ENCODE measurements at regions not wholly inside any gene's neighbourhood (a gene's known extent, or its start where the extent isn't known, plus 50 kb on each side); places are given as distances from the start of the nearest gene placed in this dataset.

DNA sequence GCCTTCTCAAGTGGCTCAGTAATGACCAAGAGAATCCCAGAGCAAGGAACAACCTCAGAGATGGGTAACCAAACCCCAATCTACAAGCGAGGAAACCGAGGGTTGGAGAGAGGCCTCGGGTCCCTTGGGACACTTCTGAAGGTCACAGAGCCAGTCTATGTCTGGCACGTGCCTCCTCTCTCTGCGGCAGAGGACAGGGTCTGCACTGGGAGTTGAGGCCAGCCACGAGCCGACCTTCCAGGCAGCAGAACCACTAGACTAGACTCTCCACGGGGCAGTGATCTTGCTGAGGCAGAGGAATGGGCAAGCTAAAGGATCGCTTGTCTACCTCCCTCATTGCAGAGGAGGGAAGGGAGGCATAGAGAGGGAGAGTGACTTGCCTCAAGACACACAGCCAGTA, 100.6 kb upstream of the SMAD3 start:
- Histone ChIP-seq H3K9me2 (replicated peaks; ENCODE audit: insufficient read depth, low read length) (no peaks in the 10 kb centered on the region), H3K4me2 (ENCODE audit: low read depth, low read length) (no peak overlapping the region), H3F3A (ENCODE audit: insufficient read depth, low read length) (no peaks in the 10 kb centered on the region), H3K27me3 (replicated peaks; ENCODE audit: insufficient read depth, low read length) (no peaks in the 10 kb centered on the region), H3K79me2 (ENCODE audit: low read length) (no peaks in the 10 kb centered on the region), H3K9me3 (replicated peaks; ENCODE audit: insufficient read depth, low read length) (no peaks in the 10 kb centered on the region), H2AFZ (ENCODE audit: low read length) (no peak overlapping the region), H3K27ac (ENCODE audit: low read length) (no peak overlapping the region), H3K4me3 (ENCODE audit: low read length) (no peak overlapping the region), H3K36me3 (replicated peaks; ENCODE audit: insufficient read depth, low read length) (no peaks in the 10 kb centered on the region), H3K9ac (ENCODE audit: low read length) (no peak overlapping the region), H3K4me1 (ENCODE audit: low read length) (no peaks in the 10 kb centered on the region), H4K20me1 (ENCODE audit: insufficient read depth, low read length) (no peaks in the 10 kb centered on the region)
- TF ChIP-seq EZH2 (optimal IDR thresholded peaks at IDR 0.05; ENCODE audit: low read depth, low read length) = no peak
- TF ChIP-seq EZH2phosphoT487 (IDR thresholded peaks at IDR 0.05; ENCODE audit: low read length) = no peak
- no peak for TF ChIP-seq CTCF (IDR thresholded peaks at IDR 0.05; ENCODE audit: low read length)
- DNase-seq = no peak

DNA sequence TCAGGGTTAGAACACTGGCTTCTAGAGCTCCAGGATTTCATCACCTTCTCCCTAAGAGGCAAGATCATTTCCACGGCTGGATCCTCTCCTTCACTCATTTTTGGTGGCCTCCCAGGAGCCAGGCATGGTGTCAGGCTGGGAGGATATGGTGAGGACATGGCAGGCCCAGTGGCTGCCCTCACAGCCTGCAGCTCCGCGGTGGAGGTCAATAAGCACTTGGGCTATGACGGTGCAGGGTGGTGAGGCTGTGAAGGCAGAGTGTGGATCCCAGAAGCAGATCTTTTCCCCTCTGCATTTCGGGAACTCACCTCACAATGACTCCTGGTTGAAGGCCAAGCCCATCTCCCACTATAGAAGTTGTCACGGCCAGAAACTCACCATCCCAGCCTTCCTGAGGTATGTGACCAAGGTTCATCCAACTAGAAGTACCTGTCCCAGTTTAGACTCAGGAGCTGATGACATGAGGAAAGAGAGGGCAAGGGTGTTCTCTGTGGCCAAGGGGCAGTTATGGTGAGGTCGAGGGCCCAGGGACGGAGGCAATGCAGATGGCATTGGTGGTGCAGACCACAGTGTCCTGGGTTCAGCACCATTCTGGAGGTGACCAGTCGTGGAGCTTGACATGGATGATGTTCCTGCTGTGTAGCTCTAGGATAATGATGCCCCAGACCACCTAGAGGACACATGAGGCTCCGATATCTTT, 100.1 kb upstream of the SMAD3 start:
- TF ChIP-seq EZH2phosphoT487 (IDR thresholded peaks at IDR 0.05; ENCODE audit: low read length) (no peak), CTCF (IDR thresholded peaks at IDR 0.05; ENCODE audit: low read length) (no peak), EZH2 (optimal IDR thresholded peaks at IDR 0.05; ENCODE audit: low read depth, low read length) (no peak)
- Histone ChIP-seq H3K4me1 (ENCODE audit: low read length) (no peaks in the 10 kb centered on the region), H3K27ac (ENCODE audit: low read length) (no peak overlapping the region), H3K4me3 (ENCODE audit: low read length) (no peak overlapping the region), H3K36me3 (replicated peaks; ENCODE audit: insufficient read depth, low read length) (no peaks in the 10 kb centered on the region), H3F3A (ENCODE audit: insufficient read depth, low read length) (no peaks in the 10 kb centered on the region), H2AFZ (ENCODE audit: low read length) (no peak overlapping the region), H4K20me1 (ENCODE audit: insufficient read depth, low read length) (no peaks in the 10 kb centered on the region), H3K9me2 (replicated peaks; ENCODE audit: insufficient read depth, low read length) (no peaks in the 10 kb centered on the region), H3K79me2 (ENCODE audit: low read length) (no peaks in the 10 kb centered on the region), H3K9ac (ENCODE audit: low read length) (no peak overlapping the region), H3K27me3 (replicated peaks; ENCODE audit: insufficient read depth, low read length) (no peaks in the 10 kb centered on the region), H3K9me3 (replicated peaks; ENCODE audit: insufficient read depth, low read length) (no peaks in the 10 kb centered on the region), H3K4me2 (ENCODE audit: low read depth, low read length) (no peak overlapping the region)
- no peak for DNase-seq

- DNase-seq = no peak
- Histone ChIP-seq H2AFZ (ENCODE audit: low read length) (no peak overlapping the region), H3K79me2 (ENCODE audit: low read length) (no peaks in the 10 kb centered on the region), H3K9me3 (replicated peaks; ENCODE audit: insufficient read depth, low read length) (no peaks in the 10 kb centered on the region), H3K27me3 (replicated peaks; ENCODE audit: insufficient read depth, low read length) (no peaks in the 10 kb centered on the region), H3K9me2 (replicated peaks; ENCODE audit: insufficient read depth, low read length) (no peaks in the 10 kb centered on the region), H3K4me2 (ENCODE audit: low read depth, low read length) (no peak overlapping the region), H3K36me3 (replicated peaks; ENCODE audit: insufficient read depth, low read length) (no peaks in the 10 kb centered on the region), H3K4me1 (ENCODE audit: low read length) (no peaks in the 10 kb centered on the region), H3F3A (ENCODE audit: insufficient read depth, low read length) (no peaks in the 10 kb centered on the region), H3K4me3 (ENCODE audit: low read length) (no peak overlapping the region), H3K27ac (ENCODE audit: low read length) (no peak overlapping the region), H3K9ac (ENCODE audit: low read length) (no peak overlapping the region), H4K20me1 (ENCODE audit: insufficient read depth, low read length) (no peaks in the 10 kb centered on the region)
- TF ChIP-seq EZH2 (optimal IDR thresholded peaks at IDR 0.05; ENCODE audit: low read depth, low read length) (no peak), CTCF (IDR thresholded peaks at IDR 0.05; ENCODE audit: low read length) (peak; percentile 26; the same call in 1 of the 2 replicates), EZH2phosphoT487 (IDR thresholded peaks at IDR 0.05; ENCODE audit: low read length) (no peak)
Observed at GRCh38 chr15:66966256-66966655, 99.1 kb upstream of the SMAD3 start.

All from MM.1S (cell line).